OCI-LY1 (cell line): ENCODE measurements at regions not wholly inside any gene's neighbourhood (a gene's known extent, or its start where the extent isn't known, plus 50 kb on each side); places are given as distances from the start of the nearest gene placed in this dataset.

Source experiments
- H2AFZ ChIP-seq: fragments of 200-600 bp; sonication (generic), shearing (Covaris generic); 2 replicates; pipeline ENCODE4 v1.6.0; 2014; ENCODE audit warnings: antibody characterized with exemption, mild to moderate bottlenecking, low read length
- H3F3A ChIP-seq: fragments of 200-600 bp; sonication (generic), shearing (Covaris generic); 2 replicates; pipeline ENCODE4 v1.6.0; 2014; ENCODE audit warnings: mild to moderate bottlenecking, antibody characterized with exemption, low read length, moderate library complexity; ENCODE audit not compliant: insufficient read depth
- H3K27ac ChIP-seq: fragments of 200-600 bp; sonication (generic); 2 replicates; pipeline ENCODE4 v1.5.1; 2014; ENCODE audit warnings: low read length, mixed run types, mild to moderate bottlenecking, low read depth; ENCODE audit not compliant: poor library complexity, severe bottlenecking
- H3K27me3 ChIP-seq: fragments of 200-600 bp; sonication (generic); 2 replicates; pipeline ENCODE4 v1.6.0; 2014; ENCODE audit warnings: antibody characterized with exemption, mild to moderate bottlenecking, low read length, moderate library complexity; ENCODE audit not compliant: insufficient read depth
- H3K36me3 ChIP-seq: fragments of 200-600 bp; sonication (generic); 2 replicates; pipeline ENCODE4 v1.6.1; 2014; ENCODE audit warnings: mild to moderate bottlenecking, antibody characterized with exemption, low read length, moderate library complexity, mixed read lengths; ENCODE audit not compliant: insufficient read depth
- H3K4me1 ChIP-seq: fragments of 200-600 bp; sonication (generic); 2 replicates; pipeline ENCODE4 v1.5.1; 2014; ENCODE audit warnings: mild to moderate bottlenecking, low read length, moderate library complexity; ENCODE audit not compliant: insufficient read depth, severe bottlenecking
- H3K4me2 ChIP-seq: fragments of 200-600 bp; sonication (generic), shearing (Covaris generic); 2 replicates; pipeline ENCODE4 v1.6.1; 2014; ENCODE audit warnings: low read length
- H3K4me3 ChIP-seq: fragments of 200-600 bp; sonication (generic); 2 replicates; pipeline ENCODE4 v1.5.1; 2014; ENCODE audit warnings: low read length, low read depth, mild to moderate bottlenecking, mixed read lengths; ENCODE audit not compliant: poor library complexity, severe bottlenecking
- H3K79me2 ChIP-seq: fragments of 200-600 bp; shearing (Covaris generic); 2 replicates; pipeline ENCODE4 v1.6.1; 2016; ENCODE audit warnings: mixed run types, low read length, mixed read lengths; ENCODE audit not compliant: insufficient read depth
- H3K9ac ChIP-seq: fragments of 200-600 bp; sonication (generic), shearing (Covaris generic); 2 replicates; pipeline ENCODE4 v1.6.1; 2014; ENCODE audit warnings: mild to moderate bottlenecking, low read length, mixed read lengths
- H3K9me2 ChIP-seq: fragments of 200-600 bp; sonication (generic), shearing (Covaris generic); 2 replicates; pipeline ENCODE4 v1.6.1; 2014; ENCODE audit warnings: low read depth, mild to moderate bottlenecking, low read length, mixed read lengths
- H3K9me3 ChIP-seq: fragments of 200-600 bp; shearing (Covaris generic); 2 replicates; pipeline ENCODE4 v1.6.1; 2014; ENCODE audit warnings: low read length, mixed read lengths
- H4K20me1 ChIP-seq: fragments of 200-600 bp; sonication (generic), shearing (Covaris generic); 2 replicates; pipeline ENCODE4 v1.6.0; 2016; ENCODE audit warnings: mild to moderate bottlenecking, low read length; ENCODE audit not compliant: insufficient read depth
- EZH2 ChIP-seq: fragments of 200-600 bp; sonication (generic), shearing (Covaris generic); IDR thresholded peaks from 2 replicates; pipeline ENCODE4 v1.8.0; 2017; ENCODE audit warnings: borderline replicate concordance, mixed run types, mild to moderate bottlenecking, antibody characterized with exemption, low read length, moderate library complexity, mixed read lengths
- TF ChIP-seq, protein P1 (sequence below): fragments of 200-600 bp; sonication (generic), shearing (Covaris generic); IDR thresholded peaks from 2 replicates; pipeline ENCODE4 v1.5.1; 2017; ENCODE audit warnings: mild to moderate bottlenecking, antibody characterized with exemption, low read length, moderate library complexity, mixed read lengths

DNA sequence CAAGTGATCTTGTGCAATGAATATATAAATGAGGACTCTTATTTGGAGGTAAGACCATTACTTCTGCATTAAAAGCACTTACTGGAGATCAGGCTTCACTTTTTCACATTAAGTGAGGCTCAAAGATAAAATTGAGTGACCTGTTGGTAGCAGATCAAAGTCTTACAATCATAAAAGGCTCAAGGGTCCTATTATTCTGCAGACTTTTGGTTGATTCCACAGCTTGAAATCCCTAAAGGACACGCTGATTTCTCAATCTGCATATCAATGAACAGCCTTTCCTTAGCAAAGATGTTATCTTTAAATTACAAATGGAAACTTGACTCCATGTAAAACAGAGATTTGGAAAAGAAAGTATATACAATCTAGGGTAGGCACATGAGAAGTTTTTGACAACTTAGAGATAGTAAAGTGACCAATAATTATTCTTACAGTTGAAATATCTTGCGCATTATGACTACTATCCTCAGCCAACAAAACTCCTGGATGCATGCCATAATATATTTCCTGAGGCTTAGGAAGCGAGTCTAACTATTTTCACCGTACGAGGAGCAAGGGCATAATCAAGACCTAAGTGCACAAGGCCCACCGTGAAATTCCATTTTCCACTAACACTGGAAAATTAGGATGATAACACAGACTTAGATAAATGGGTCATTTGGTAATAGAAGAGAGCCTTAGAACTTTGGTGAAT, 640.7 kb downstream of the LIG4 start:
- Histone ChIP-seq H3K9me2 (no peaks in the 10 kb centered on the region; the same call in none of the 2 replicates), H4K20me1 (no peaks in the 10 kb centered on the region), H3K4me2 (no peak overlapping the region), H3F3A (no peaks in the 10 kb centered on the region), H3K27me3 (no peaks in the 10 kb centered on the region), H3K4me3 (no peak overlapping the region), H3K4me1 (no peaks in the 10 kb centered on the region), H3K27ac (no peak overlapping the region), H3K9me3 (no peaks in the 10 kb centered on the region), H3K36me3 (no peaks in the 10 kb centered on the region), H2AFZ (no peak overlapping the region), H3K9ac (no peak overlapping the region), H3K79me2 (no peaks in the 10 kb centered on the region)
- no peak for TF ChIP-seq EZH2
- TF ChIP-seq, protein P1, sequence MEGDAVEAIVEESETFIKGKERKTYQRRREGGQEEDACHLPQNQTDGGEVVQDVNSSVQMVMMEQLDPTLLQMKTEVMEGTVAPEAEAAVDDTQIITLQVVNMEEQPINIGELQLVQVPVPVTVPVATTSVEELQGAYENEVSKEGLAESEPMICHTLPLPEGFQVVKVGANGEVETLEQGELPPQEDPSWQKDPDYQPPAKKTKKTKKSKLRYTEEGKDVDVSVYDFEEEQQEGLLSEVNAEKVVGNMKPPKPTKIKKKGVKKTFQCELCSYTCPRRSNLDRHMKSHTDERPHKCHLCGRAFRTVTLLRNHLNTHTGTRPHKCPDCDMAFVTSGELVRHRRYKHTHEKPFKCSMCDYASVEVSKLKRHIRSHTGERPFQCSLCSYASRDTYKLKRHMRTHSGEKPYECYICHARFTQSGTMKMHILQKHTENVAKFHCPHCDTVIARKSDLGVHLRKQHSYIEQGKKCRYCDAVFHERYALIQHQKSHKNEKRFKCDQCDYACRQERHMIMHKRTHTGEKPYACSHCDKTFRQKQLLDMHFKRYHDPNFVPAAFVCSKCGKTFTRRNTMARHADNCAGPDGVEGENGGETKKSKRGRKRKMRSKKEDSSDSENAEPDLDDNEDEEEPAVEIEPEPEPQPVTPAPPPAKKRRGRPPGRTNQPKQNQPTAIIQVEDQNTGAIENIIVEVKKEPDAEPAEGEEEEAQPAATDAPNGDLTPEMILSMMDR, result no peak

DNA sequence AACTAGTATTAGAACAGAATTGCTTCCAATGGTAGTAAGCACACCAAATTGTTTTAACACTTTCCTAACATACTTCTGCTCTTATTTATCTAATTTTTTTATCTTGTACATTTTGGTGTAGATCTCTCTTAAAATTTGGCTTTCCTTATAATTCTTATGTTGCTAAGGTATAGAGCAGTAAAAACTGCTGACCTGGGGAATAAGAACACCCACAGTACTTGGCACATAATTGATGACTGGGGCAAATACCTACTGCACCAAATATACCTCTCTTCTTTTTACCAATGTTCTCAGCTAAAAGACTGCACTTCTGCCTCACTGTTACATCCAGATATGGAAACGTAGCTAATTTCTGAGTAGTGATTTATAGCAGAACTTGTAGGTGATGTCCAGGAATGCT, 642.2 kb downstream of the LIG4 start:
- TF ChIP-seq, protein P1, result no peak
- TF ChIP-seq EZH2, result no peak
- H3K4me2 ChIP-seq, result no peak overlapping the region
- no peaks in the 10 kb centered on the region for H3F3A ChIP-seq
- no peak overlapping the region for H3K9ac ChIP-seq
- no peaks in the 10 kb centered on the region for H3K27me3 ChIP-seq
- no peak overlapping the region for H2AFZ ChIP-seq
- H3K4me3 ChIP-seq, result no peak overlapping the region
- no peaks in the 10 kb centered on the region for H3K36me3 ChIP-seq
- H3K9me2 ChIP-seq, result no peaks in the 10 kb centered on the region; the same call in none of the 2 replicates
- H3K79me2 ChIP-seq, result no peaks in the 10 kb centered on the region
- H3K9me3 ChIP-seq, result no peaks in the 10 kb centered on the region
- no peaks in the 10 kb centered on the region for H4K20me1 ChIP-seq
- H3K4me1 ChIP-seq, result no peaks in the 10 kb centered on the region
- no peak overlapping the region for H3K27ac ChIP-seq

DNA sequence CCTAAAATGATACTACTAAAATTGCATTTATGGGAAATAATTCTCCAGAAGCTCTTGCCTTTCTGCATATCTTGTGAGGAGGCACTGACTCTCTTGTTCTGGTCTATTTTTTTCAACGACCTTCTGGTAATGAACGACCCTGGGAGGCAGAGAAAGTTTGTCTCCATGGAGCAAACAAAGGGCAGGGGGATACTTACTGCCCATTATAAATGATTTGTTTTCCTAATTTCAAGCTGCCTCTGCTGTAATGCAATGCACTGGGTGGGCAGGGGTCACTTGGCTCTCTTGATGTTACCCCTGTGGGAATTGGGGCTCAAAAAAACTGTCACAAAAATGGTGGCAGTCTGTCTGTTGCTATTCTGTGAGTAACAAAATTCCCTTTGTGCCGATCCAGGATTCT, 643.2 kb downstream of the LIG4 start:
- H2AFZ ChIP-seq, result no peak overlapping the region
- no peaks in the 10 kb centered on the region; the same call in 1 of the 2 replicates for H3K9me2 ChIP-seq
- no peaks in the 10 kb centered on the region for H3K9me3 ChIP-seq
- no peaks in the 10 kb centered on the region for H4K20me1 ChIP-seq
- no peak overlapping the region for H3K9ac ChIP-seq
- H3K36me3 ChIP-seq, result no peaks in the 10 kb centered on the region
- H3F3A ChIP-seq, result no peaks in the 10 kb centered on the region
- H3K4me2 ChIP-seq, result no peak overlapping the region
- no peaks in the 10 kb centered on the region for H3K4me1 ChIP-seq
- H3K27me3 ChIP-seq, result no peaks in the 10 kb centered on the region
- TF ChIP-seq EZH2, result no peak
- TF ChIP-seq, protein P1, result no peak
- no peak overlapping the region for H3K4me3 ChIP-seq
- H3K79me2 ChIP-seq, result no peaks in the 10 kb centered on the region
- H3K27ac ChIP-seq, result no peak overlapping the region
